ENCODE measurements at regions not wholly inside any gene's neighbourhood (a gene's known extent, or its start where the extent isn't known, plus 50 kb on each side); places are given as distances from the start of the nearest gene placed in this dataset.

- H3K27me3 ChIP-seq, result no peaks in the 10 kb centered on the region
- intact Hi-C loops (cut with DNase I; ENCODE audit: low total_unique reads), result no loop called here
- TF ChIP-seq CTCF (IDR thresholded peaks at IDR 0.05), result no peak
- H3K27ac ChIP-seq, result no peak overlapping the region
- no peak overlapping the region for H3K4me3 ChIP-seq
- no peaks in the 10 kb centered on the region for H3K9me3 ChIP-seq
- no peaks in the 10 kb centered on the region for H3K36me3 ChIP-seq
- no peak for DNase-seq
- no peaks in the 10 kb centered on the region for H3K4me1 ChIP-seq
These were observed 127.6 kb downstream of the DNAJB9 start for GRCh38 chr7:108697254-108697653.

GRCh38 chr7:108711611-108712010 lies 141.9 kb downstream of the DNAJB9 start:
- DNase-seq, result no peak
- no peaks in the 10 kb centered on the region for H3K4me1 ChIP-seq

GRCh38 chr7:108716783-108717182 lies 147.1 kb downstream of the DNAJB9 start:
- Histone ChIP-seq H3K36me3 (no peaks in the 10 kb centered on the region), H3K27me3 (no peaks in the 10 kb centered on the region), H3K27ac (no peak overlapping the region), H3K4me3 (no peak overlapping the region), H3K9me3 (no peaks in the 10 kb centered on the region), H3K4me1 (no peaks in the 10 kb centered on the region)
- no peak for DNase-seq
- intact Hi-C loops (cut with DNase I; ENCODE audit: low total_unique reads), result no loop called here
- TF ChIP-seq CTCF (IDR thresholded peaks at IDR 0.05), result no peak

More at GRCh38 chr7:108711611-108712010, 141.9 kb downstream of the DNAJB9 start:
- Histone ChIP-seq H3K36me3 (no peaks in the 10 kb centered on the region), H3K9me3 (no peaks in the 10 kb centered on the region), H3K4me3 (no peak overlapping the region), H3K27ac (no peak overlapping the region), H3K27me3 (no peaks in the 10 kb centered on the region)
- intact Hi-C loops (cut with DNase I; ENCODE audit: low total_unique reads), result no loop called here
- TF ChIP-seq CTCF (IDR thresholded peaks at IDR 0.05), result no peak

- Histone ChIP-seq H3K27ac (no peak overlapping the region), H3K36me3 (no peaks in the 10 kb centered on the region), H3K4me1 (no peaks in the 10 kb centered on the region), H3K27me3 (no peaks in the 10 kb centered on the region), H3K9me3 (no peaks in the 10 kb centered on the region), H3K4me3 (no peak overlapping the region)
- intact Hi-C loops (cut with DNase I; ENCODE audit: low total_unique reads), result no loop called here
- DNase-seq, result no peak
- no peak for TF ChIP-seq CTCF (IDR thresholded peaks at IDR 0.05)
These were observed 148.1 kb downstream of the DNAJB9 start for GRCh38 chr7:108717781-108718180.

GRCh38 chr7:108719631-108720030 lies 150.0 kb downstream of the DNAJB9 start:
- H3K36me3 ChIP-seq, result no peaks in the 10 kb centered on the region
- H3K9me3 ChIP-seq, result no peaks in the 10 kb centered on the region
- DNase-seq, result no peak
- no peak overlapping the region for H3K4me3 ChIP-seq
- intact Hi-C loops (cut with DNase I; ENCODE audit: low total_unique reads), result no loop called here
- no peaks in the 10 kb centered on the region for H3K27me3 ChIP-seq
- no peak overlapping the region for H3K27ac ChIP-seq
- no peak for TF ChIP-seq CTCF (IDR thresholded peaks at IDR 0.05)
- H3K4me1 ChIP-seq, result no peaks in the 10 kb centered on the region

- H3K27me3 ChIP-seq, result no peaks in the 10 kb centered on the region
- no peak for TF ChIP-seq CTCF (IDR thresholded peaks at IDR 0.05)
- no peak for DNase-seq
- no peaks in the 10 kb centered on the region for H3K4me1 ChIP-seq
- intact Hi-C loops (cut with DNase I; ENCODE audit: low total_unique reads), result no loop called here
- H3K27ac ChIP-seq, result no peak overlapping the region
- H3K36me3 ChIP-seq, result no peaks in the 10 kb centered on the region
- H3K9me3 ChIP-seq, result no peaks in the 10 kb centered on the region
- H3K4me3 ChIP-seq, result no peak overlapping the region
These were observed 152.9 kb downstream of the DNAJB9 start for GRCh38 chr7:108722561-108722960.

Measured in tibial artery (tissue), 4 donors.